Stimulated activated CD4-positive, alpha-beta T cell treated with anti-CD3 and anti-CD28 coated beads, Interleukin-4, amount 100 ng/mL, for 4 hours (primary cell): ENCODE measurements at regions not wholly inside any gene's neighbourhood (a gene's known extent, or its start where the extent isn't known, plus 50 kb on each side); places are given as distances from the start of the nearest gene placed in this dataset.
"Not testable (repeated sequence)": the region's sequence is repeated elsewhere in the genome, so short reads cannot be mapped to it uniquely, and the experiment has no call there.

Experiments used
- DNase-seq, 2 experiments: peaks; one replicate each; pipeline ENCODE4 v3.0.0-alpha.2; 2020

DNA sequence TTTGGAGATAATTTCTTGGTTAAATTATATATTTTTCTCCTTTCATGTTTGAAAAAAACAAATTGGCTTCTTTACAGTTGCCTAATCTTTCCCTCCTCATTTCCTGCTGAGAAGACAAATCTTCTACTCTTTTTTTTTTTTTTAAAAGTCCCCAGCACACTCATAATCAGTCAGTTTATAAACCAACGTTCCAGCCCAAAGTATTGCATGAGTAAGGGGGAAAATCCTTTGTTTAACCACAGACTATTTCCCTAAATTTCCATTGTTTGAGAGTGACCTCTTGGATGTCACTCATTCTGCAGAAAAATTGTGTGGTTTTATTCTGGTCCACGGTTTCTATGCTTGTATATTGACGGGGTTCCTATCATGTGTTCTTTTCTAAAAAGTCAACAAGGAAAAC, 55.1 kb upstream of the TLR4 start:
- no peak for DNase-seq

DNA sequence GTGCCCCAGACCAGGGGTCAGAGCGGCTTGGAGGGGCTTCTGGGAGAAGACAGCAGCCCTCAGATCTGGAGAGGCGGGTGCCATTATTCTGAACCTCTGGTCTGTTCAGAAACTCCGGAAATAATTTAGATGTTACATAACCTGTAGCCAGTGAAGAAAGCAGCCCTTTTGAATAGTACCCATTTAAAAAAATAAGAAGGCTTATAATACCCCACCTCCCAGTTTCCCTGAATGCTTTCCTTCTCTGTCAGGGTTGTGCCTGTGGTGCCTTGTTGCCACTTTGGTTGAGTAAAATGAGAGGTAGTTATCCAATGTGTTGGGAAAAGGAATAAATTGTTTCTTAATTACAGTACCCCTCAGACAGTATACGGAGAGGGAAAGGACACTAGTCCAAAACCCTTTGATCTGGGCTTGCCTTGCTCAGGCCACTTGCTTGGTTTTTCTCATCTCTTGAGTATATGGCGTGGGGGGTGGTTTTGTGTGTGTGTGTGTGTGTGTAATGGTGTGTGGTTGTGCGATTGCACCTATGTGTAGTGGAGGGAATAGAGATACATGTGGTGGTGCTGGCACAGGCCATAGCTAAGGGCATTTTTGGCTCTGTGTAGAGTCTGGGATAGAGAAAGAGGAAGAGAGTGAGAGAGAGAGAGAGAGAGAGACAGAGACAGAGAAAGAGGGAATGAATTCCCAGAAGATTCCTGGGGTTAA, 59.1 kb upstream of the TLR4 start:
- no peak for DNase-seq

DNA sequence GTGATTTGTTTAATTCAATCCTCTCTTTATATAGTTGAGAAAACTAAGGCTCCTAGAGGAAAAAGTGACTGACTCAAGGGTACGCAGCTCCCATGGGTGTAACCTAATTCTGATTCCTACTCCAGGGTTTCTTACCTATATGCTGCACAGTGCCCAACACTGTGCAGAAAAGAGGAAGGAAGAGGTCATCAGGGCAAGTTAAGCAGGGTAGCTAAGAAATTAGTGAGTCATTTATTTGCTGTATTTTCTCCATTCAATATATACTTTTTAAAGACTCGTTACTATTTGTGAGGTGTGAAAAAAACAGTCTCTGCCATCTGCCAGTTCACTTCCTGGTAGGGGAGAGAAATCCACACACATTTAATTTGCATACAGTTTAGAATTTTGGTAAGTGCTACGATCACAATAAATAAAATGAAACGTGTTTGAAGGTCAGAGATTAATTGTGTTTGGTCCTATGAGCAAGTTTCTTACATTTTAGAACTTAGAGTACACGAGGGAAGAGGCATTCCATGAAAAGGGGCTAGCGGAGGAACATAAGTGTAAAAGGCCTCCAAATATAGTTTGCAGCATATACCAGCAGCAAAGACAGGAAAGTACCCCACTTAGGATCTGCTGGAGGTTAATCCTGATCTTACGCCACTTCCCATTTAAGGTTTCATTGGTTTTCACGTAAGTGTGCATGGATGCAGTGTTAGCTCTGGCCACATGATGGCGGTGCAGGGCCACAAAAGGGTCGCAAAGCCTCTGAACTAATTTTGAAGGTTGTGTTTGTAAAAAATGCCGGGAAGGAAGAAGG, 59.9 kb upstream of the TLR4 start:
- DNase-seq = peak; percentile 15 to 40

DNA sequence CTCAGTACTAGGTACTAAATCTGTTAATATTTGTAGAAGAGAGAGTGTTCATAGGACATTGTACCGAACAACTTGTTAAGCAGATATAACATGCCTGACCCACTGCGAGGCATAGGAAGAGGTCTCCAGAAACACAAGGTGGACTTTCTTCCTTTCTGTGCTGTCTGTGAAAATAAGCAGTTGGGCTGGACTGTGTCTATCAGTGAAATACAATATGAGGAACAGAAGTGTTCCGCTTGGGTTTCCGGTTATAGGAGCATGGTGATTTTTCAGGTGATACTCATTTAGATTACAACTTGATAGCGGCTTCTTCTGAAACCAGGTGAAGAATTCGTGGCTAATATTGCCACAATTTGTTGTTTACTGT, 60.9 kb upstream of the TLR4 start:
- no peak for DNase-seq

DNA sequence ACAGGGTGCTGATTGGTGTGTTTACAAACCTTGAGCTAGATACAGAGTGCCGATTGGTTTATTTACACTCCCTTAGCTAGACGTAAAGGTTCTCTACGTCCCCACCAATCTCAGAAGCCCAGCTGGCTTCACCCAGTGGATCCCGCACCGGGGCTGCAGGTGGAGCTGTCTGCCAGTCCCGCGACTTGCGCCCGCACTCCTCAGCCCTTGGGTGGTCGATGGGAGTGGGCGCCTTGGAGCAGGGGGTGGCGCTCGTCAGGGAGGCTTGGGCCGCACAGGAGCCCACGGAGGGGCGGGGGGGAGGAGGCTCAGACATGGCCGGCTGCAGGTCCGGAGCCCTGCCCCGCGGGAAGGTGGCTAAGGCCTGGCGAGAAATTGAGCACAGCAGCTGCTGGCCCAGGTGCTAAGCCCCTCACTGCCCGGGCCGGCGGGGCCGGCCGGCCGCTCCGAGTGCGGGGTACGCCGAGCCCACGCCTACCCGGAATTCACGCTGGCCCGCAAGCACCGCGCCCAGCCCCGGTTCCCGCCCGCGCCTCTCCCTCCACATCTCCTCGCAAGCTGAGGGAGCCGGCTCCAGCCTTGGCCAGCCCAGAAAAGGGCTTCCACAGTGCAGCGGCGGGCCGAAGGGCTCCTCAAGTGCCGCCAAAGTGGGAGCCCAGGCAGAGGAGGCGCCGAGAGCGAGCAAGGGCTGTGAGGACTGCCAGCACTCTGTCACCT, 61.5 kb upstream of the TLR4 start:
- DNase-seq = not testable (repeated sequence)

DNA sequence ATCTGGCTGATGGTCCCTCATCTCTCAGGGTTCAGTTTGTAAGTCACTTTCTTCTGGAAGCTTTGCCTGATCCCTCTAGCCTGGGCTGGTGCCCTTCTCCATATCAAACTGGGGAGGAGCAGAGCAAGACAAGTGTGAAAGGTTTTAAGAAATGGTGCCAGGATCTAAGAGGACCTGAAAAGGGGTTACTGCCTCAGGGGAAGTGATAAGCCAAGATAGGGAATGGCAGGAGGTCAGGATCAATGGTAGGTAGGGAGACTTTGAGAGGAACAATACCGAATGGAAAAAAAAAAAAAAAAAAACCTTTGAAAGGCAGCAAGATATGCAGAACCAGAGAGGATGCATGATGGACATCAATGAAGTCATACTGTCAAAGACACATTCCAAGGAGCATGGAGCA, 67.5 kb upstream of the TLR4 start:
- no peak for DNase-seq

DNA sequence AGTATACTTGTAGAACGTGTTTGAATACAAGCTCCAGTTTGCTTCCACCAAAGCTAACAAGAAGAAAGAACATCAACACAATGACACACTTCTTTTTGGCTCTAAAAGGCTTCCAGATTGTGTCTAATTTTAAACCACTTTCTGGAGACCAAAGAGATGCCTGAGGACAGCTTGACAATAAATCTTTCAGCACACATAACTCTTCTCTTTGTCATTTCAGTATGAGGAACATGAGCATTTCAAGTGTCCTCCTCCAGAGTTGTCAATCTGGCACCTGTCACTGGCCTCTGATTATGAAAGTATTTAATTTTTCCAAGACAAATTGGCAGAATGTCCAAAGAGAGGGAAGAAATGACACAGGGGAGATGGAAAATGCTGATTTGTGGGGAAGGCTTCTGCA, 79.0 kb upstream of the TLR4 start:
- no peak for DNase-seq

DNA sequence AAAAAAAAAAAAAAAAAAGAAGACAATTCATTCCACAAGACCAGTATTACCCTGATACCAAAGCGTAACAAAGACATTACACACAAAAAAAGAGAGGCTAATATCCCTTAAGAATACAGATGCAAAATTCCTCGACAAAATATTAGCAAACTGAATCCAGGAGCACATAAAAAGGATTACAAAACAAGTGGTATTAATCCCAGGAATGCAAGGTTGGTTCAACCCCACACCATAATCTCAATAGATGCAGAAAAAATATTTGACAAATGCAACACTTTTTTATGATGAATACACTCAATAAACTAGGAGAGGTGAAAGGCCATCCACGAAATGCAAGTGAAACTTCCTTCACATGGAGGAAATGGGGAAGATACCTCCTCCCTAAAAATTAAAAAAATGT, 80.1 kb upstream of the TLR4 start:
- no peak for DNase-seq

DNA sequence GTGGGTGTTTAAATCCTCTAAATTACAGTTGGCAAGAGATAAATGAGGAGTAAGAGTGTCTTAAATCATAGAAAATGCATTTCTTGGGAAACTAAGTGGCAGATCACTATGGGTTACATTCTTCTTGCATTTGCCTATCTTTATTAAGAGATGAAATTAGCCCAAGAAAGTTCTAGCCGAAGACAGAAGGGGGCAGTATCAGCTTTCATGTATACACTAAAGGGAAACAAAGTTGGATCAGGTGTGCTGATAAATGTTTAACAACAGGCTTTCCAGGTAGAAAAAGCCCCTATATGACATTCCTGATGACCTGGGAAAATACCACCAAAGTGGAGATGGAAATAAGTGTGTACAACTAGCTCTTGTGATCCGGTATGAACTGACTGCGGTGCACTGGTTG, 81.9 kb upstream of the TLR4 start:
- DNase-seq = no peak

DNA sequence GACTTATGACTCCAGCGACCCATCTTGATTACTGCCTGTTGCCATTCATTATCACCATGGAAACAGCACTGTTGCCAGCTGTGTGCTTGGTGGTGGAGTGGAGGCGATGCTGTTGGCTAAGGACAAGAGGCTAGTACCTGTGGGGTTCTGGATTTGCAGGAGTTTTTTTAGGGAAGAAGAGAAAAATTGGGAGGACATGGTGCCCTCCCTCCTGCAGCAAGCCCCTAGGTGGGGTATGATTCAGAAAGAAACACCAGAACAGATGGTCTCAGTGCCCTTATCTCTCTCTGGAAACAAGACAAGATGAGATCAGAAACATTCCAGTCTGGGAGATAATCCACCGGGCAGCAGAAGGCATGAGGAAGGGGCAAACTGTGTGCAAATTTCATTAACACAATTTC, 87.8 kb upstream of the TLR4 start:
- no peak for DNase-seq

DNA sequence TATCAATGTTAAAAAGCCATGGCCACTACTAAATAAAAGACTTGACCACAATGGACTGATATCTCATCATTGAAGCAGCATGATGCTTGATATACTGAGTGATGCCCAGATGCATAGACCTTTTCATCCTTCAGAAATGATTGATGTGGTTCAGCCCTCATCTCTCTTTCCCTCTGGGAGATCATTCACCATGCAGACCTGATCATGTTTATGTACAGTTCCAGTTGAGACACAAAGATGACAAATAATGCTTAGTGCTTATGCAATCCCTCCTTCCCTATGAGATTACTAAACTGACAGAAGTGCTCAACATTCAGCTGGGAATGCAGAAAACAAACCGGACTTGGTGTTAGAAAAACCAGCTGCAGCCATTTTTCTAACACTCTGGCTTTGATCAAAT, 91.9 kb upstream of the TLR4 start:
- no peak for DNase-seq

DNA sequence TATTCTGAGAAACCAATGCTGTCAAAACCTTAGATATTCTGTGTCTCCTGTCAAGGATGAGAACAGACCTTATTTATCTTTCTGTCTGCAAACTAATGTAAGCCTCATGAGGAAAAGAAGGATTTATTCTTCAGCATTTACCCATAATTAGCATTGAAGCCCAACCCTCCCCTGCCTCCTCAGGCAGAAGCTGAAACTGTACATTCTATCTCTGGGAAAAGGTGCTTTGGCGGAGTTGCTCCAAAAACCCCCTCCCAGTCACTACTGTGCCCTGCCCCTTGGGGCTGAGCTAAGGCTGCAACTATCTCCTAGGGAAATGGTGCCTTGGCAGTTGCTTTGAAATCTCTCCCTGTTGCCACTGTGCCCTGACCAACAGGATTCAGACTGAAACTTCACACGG, 106.2 kb upstream of the TLR4 start:
- DNase-seq = no peak

DNA sequence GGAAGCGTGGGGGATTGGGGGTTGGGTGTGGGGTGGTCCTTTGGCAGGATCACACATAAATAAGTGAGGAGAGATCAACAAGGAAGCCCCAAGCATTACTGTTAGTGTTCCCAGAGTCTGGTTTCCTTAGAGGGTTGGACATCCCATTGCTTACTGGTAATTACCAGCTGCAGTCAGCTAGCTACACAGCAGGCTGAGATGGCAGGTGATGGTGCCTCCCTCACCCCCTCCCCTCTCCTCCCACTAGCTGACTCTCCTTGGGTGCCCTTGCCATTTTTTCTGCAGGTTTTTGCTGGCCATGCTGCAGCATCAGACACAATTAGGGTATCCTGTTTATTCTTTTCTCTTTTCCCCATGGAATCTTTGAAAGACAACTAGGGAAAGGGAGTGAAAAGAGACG, 107.5 kb upstream of the TLR4 start:
- no peak for DNase-seq

DNA sequence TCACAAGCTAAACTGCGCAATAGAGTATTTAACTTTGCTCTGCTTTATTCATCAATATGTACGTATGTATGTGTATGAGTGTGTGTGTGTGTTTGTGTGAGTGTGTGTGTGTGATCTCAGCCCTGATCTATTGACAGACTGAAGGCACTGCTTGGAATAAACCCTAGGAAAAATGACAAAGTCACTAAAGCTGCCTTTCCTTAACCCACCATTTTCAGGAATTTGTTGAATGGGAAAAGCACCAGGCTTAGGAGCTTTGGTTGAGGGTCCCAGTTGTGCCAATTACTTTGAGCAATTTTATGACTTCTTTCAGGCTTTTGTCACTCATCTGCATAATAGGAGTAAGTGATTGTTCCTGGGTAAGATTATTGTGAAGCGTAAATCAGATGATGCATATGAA, 108.6 kb upstream of the TLR4 start:
- DNase-seq = no peak

DNA sequence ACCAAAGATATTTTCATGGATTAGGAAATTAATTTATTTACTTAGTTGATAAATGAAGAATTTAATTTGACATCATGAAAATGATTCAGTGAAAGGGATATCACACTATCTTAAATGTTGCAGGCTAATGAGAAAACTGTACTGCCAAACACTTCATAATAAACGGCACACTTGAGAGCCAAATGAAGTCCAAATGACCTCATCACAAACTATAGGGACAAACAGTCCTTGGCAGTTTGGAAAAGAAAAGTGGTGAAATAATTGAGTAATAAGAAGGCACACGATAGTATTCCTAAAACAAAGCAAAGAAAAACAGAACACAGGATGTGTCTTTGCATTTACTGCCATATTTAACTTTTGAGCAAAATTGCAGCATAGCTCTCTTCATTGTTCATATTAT, 116.9 kb upstream of the TLR4 start:
- DNase-seq = no peak

DNA sequence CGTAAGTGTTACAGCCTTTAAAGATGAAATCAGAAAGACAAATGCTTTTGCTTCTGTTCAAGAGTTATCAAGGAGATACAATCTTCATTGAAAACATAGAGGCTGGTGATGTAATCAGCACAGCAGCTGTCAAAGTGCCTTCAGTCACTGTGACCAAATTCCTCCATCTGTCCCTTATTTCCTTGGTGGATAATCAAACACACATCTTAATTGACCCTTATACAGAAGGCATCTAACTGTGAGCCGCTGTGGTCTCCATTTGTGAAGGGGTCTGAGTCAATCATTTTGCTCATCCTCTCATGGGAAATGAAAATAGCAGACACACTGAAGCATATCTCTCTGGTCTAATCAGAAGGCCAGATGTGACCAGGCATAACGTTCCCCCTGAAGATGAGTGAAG, 130.1 kb upstream of the TLR4 start:
- no peak for DNase-seq

DNA sequence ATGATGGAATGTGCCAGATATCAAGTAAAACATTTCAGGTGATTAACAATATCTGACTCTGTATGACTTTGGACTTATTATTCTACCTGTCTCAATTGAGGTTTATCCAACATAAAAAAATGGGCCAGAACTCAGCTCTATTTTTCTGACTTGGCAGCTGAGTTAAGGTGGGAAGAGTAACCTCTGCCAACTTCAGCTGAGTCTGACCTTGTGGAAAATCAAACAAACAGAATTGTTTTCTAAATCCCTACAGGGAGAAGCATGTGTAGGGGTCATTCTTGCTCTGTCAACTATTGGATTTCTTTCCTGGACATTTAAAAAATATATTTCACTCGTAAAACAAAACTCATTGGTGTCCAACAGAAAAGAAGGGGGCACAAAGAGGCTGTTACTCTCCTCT, 139.4 kb upstream of the TLR4 start:
- DNase-seq = no peak

DNA sequence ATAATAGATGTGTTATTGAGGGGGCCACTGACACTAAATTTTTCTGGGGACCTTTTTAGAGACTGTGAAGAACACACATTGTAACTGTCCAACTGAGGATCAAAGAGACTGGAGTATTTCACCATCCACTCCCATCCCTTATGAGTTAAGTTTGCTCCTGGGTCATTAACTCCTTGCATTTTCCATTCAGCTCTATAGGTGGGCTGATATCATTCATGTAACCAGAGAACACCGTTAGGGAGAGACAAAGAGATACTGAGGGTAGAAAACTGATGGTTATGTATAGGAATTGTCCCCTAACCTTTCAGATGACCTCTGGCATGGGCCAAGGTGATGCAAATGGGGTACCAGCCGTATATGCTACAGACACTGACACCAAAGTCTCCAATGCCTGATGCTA, 142.4 kb upstream of the TLR4 start:
- no peak for DNase-seq

DNA sequence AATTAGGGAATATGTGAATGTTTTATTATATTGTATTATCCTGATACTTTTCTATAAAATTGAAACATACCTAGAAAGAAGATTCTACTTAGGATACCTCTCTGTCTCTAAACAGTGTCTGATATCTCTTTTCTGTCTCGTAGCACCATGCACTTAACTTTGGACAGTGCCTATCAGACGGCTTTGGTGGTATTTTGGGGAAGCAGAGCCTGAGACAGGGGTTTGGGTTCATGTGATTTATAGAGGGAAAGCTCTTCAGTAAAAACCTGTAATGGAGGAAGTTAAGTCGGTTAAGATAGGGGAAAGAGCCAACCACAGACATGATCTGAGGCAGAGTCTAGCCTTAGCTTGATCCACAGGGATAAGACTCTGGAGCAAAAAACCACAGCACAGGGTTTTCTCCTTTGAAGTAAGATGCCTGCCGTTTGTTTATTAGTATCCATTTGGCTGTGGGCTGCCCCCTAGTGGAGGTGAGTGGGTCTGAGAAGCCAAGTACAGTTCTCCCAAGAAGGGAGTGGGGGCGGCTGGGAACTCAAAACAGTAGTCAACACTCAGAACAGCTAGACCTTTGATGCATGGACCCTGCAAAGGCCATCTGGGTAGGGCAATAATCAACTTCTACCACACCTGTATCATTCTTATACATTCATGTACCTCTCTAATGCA, 141.2 kb upstream of the ASTN2 start:
- DNase-seq = peak in 1 of 2 experiments; percentile 8

DNA sequence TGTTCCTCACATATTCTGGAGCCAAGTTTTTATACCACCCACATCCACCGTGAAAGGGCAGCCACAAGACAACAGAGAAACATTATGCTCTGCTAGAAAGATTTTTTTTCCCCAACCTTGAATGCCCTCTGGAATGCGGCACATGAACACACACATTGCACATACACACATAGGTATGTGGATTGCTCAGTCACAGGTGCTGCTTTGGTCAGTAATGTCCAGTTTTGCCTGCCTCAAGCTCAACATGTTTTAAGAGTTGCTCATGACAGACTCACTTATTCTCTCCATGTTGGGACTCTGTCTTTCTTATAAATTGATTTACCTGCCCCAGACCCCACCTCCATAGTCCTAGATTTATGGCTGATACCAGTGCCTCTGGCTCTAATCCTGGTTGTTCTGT, 138.0 kb upstream of the ASTN2 start:
- DNase-seq = no peak

DNA sequence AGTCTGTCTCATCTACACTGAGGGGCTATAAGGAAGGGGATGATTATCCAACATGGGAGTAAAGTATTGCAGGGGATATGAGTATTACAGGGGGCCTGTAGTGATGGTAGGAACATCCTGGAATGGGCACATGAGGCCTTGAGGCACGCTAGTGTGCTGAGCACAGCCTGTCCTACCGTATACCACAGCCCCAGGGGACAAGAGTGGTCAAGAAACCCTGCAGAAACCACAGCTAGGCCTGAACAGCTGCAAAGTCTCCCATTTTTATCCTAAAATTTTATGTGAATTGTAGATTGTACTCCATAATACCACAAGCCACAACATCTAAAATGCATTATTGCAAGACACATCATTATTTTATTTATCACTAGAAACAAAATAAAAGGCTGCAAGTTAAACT, 136.3 kb upstream of the ASTN2 start:
- no peak for DNase-seq

DNA sequence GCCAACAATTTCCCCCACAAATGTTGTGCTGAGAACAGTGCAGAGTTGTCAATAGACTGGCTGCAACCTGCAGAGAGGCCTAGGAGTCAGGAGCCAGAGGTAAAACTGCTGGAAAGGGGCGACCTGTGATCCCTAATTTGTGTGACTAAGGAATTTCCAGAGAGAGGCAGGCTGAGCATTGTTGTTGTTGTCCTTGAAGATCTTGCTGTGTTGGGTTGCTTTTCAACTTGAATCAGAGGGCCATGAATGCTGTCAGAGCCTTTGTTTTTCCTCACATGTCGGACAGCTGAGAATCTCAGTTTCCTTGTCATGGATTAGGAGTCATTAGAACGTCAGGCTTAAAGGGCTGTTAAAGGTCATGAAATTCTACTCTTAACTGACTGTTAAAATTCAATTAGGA, 134.6 kb upstream of the ASTN2 start:
- DNase-seq = no peak

DNA sequence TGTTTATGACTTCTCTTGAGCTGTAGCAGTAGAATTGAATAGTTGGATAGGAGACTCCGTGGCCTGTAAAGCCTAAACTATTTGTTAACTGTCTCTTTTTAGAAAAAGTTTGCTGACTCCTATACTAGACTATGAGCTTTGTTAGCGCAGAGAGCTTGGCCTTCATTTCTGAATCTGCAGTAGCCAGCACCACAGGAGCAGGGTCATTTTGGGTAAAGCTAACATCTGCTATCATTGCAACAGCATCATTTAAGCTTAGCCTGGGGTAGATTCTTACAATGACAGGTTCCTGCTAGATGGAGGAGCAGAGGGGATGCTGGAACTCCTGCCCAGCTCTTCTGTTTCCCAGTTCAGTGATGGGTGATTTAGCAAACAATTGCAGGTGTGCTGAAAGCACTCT, 133.7 kb upstream of the ASTN2 start:
- no peak for DNase-seq

DNA sequence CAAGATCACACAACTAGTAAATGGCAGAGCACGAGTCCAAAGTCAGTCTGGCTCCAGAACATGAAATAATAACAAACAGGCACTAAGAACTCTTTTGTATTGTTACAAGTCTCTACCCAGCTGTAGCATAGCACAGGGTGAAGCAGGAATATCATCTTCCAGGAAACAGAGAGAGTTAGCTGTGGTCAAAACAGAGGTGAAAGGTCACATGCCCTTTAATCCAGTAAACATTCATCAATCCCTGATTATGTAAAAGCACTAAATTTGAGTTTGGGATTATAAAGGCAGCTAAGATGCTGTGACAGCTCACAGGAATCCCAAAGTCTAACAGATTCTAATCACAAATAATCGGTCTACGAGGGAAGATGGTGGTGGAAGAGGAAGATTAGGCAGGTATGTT, 133.0 kb upstream of the ASTN2 start:
- no peak for DNase-seq
